DND-41 (cell line): ENCODE measurements at regions not wholly inside any gene's neighbourhood (a gene's known extent, or its start where the extent isn't known, plus 50 kb on each side); places are given as distances from the start of the nearest gene placed in this dataset.

ENCODE experiments used
- CTCF ChIP-seq: IDR thresholded peaks from 2 replicates; pipeline ENCODE4 v1.5.1; 2012; ENCODE audit warnings: borderline replicate concordance, low read length, moderate library complexity, mild to moderate bottlenecking; ENCODE audit not compliant: poor library complexity, severe bottlenecking; ENCODE audit errors: extremely low read depth
- EZH2 ChIP-seq: IDR thresholded peaks from 3 replicates; pipeline ENCODE4 v1.6.1; 2012; ENCODE audit warnings: borderline replicate concordance, low read depth, mild to moderate bottlenecking, moderate library complexity, low read length, inconsistent platforms; ENCODE audit not compliant: severe bottlenecking

- TF ChIP-seq CTCF: no peak
- TF ChIP-seq EZH2: no peak
Observed at GRCh38 chr9:97803167-97804058, 49.6 kb upstream of the FOXE1 start.
